Loucy (cell line): ENCODE measurements at regions not wholly inside any gene's neighbourhood (a gene's known extent, or its start where the extent isn't known, plus 50 kb on each side); places are given as distances from the start of the nearest gene placed in this dataset.

ENCODE experiments used
- EZH2phosphoT487 ChIP-seq: fragments of 200-600 bp; IDR thresholded peaks from 2 replicates; pipeline ENCODE4 v1.6.1; 2018; ENCODE audit warnings: antibody characterized with exemption, mild to moderate bottlenecking, moderate library complexity, borderline replicate concordance
- TF ChIP-seq, protein P1 (sequence below): fragments of 200-600 bp; sonication (generic); conservative IDR thresholded peaks from 2 replicates; pipeline ENCODE4 v1.5.1; 2014; ENCODE audit warnings: mild to moderate bottlenecking, antibody characterized with exemption, low read length

DNA sequence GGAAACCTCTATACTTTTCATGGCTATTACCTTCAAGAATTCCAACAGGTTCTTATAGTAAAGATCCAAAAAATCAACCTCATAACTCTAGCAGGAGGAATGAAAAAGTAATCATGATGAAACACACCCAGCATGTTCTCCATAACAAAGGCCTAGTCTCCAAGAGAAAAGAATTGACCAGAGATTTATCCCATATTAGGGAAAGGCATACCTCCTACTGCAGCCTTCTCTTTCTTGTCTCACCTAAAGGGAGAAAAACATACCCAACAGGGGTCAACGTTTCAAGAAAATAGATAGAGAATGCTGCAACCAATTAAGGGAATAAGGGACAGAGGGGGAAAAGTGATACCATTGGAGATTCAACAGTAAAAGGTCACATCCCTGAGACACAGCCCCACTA lies 262.5 kb downstream of the FRK start:
- TF ChIP-seq, protein P1, sequence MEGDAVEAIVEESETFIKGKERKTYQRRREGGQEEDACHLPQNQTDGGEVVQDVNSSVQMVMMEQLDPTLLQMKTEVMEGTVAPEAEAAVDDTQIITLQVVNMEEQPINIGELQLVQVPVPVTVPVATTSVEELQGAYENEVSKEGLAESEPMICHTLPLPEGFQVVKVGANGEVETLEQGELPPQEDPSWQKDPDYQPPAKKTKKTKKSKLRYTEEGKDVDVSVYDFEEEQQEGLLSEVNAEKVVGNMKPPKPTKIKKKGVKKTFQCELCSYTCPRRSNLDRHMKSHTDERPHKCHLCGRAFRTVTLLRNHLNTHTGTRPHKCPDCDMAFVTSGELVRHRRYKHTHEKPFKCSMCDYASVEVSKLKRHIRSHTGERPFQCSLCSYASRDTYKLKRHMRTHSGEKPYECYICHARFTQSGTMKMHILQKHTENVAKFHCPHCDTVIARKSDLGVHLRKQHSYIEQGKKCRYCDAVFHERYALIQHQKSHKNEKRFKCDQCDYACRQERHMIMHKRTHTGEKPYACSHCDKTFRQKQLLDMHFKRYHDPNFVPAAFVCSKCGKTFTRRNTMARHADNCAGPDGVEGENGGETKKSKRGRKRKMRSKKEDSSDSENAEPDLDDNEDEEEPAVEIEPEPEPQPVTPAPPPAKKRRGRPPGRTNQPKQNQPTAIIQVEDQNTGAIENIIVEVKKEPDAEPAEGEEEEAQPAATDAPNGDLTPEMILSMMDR: no peak
- TF ChIP-seq EZH2phosphoT487: no peak
